G401 (cell line): ENCODE measurements at regions not wholly inside any gene's neighbourhood (a gene's known extent, or its start where the extent isn't known, plus 50 kb on each side); places are given as distances from the start of the nearest gene placed in this dataset.

Experiments used
- DNase-seq: peaks from one replicate; pipeline ENCODE4 v3.0.0-alpha.2; 2015; ENCODE audit warnings: low spot score
- in situ Hi-C: cut with HindIII; loops from 2 replicates; pipeline ENCODE4 v1.10.0; 2016; ENCODE audit warnings: low sequenced_read_pairs, mixed read lengths

DNA sequence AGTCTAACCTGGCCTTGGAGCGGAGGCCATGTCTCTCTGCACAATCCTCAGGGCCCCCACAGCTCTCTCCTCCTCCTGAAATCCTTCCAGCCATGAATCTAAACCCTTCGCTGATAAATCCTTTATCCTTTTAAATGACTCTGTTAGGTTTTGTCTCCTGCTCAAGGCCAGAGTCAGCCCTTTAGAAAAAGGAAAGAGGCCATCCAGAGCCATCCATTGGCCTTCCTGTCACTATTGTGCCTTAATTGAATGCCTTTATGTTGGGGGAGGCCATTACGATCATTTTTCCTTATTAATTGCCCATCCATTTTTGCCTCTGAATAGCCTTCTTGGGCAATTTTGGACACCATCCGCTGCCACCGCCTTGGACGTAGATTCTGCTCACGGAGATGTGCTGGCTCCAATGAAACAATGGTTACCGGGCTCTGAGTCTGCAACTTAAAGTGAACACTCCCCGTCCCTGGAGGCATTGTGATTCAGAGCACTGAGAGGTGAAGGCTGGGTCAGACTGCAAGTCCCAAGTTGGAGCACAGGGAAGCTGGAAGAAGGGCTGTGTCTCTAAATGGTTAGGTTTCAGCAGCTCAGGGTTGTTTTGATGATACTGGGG lies 213.0 kb upstream of the E2F8 start:
- no peak for DNase-seq
- in situ Hi-C loops = no loop called here

DNA sequence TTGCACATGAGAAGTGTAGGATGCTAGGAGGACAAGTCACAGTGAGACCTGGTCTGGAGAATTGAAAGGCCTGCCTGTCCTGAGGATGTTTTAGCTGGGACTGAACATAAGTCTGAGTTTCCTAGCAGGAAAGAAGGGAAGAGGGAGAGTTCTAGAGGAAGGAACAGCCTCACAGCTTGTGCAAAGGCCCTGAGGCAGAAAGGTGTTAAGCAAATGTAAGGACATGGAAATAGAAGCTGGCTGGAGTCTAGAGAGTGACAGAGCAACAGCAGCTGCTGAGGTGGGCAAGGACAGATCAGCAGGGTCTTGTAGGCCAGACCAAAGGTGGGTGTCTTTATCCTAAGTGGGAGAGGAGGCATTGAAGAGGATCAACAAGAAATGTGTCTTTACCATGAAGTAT lies 210.9 kb upstream of the E2F8 start:
- in situ Hi-C loops = no loop called here
- DNase-seq = no peak

DNA sequence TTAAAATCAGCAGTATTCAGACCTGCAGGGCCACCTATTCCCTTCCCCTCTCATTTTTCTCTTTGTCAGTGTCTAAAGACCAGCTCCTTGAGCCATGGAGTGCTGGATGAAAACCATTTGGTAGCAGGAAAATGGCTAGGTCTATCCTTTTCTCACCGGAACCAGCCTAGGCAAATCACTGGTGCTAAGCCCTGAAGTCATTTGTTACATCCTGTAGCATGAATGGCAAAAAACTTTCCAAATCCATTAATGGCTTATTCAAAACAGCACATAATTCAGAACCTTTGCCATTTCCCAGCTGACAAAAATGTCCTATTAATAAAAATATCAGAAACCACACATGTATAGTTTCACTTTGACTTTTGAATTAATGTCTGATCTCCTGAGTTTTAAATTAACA lies 209.5 kb upstream of the E2F8 start:
- DNase-seq = no peak
- in situ Hi-C loops = no loop called here

DNA sequence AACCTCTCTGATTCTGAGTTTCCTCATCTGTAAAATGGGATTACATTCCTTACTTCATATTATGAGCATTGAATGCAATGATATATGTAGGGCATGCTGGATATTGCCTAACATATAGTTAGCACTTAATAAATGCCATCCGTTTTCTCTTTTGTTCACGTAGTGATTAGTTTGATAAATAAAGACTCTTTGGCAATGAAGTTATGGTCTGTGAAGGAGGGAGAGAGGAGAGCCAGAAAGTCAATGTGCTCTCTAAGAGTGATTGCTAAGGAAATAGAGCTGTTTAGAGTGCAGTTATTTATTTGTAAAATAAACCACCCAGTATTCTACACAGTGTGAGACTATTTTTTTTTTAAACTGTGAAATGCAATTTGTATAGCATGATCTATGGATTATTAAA lies 207.9 kb upstream of the E2F8 start:
- no peak for DNase-seq
- in situ Hi-C loops = no loop called here

DNA sequence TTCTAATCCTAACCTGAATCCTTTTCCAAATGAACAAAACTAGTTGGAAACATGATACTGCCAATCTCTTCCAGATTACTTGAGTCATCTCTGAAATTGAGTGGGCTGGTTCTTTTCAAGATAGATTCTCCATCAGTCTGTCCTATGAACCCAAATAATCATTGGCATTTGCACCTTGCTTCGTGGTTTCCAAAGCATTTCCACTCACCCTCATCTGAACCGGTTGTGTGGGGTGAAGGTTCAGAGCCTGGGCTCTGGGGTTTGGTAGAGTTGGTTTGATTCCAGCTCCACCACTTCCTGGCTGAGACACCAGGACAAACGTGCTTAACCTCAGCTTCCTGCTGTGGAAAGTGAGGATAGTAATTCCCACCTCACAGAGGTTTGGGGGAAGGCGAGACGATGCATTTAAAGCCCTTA lies 206.4 kb upstream of the E2F8 start:
- no peak for DNase-seq
- in situ Hi-C loops = no loop called here

DNA sequence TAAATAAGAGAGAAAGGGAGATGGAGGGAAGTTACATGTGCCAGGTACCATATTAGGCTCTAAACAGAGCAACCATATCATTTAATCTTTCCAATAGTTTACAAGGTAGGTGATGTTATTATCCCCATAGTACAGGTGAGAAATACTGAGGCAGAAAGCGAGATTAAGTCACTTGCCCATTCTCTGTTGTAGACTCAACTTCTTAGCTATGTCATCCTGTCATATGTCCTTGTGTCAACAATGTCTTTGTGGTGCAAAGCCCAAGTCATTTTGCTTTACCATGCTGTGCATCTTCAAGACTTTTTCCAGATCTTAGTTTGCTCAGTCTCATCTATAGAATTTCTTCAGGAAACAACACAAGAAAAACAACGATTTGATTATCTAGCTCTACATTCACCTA lies 205.0 kb upstream of the E2F8 start:
- in situ Hi-C loops = no loop called here
- no peak for DNase-seq

DNA sequence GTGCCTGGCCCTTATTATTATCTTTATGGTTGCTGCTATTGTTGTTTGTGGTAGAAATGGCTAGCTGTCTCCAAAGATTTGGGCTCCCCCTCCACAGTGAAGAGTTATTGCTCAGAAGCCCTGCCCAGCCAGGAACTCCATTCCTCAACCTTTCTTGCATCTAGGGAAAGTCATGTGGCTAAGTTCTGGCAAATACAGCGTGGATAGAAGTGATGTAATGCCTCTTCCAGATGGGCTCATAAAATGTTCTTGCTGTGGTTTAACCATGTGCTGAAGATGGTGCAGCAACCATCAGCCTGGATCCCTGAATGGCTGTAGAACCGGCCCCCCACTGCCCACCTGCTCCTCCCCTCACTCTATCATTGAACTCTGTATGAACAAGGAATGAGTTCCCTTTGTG lies 203.5 kb upstream of the E2F8 start:
- DNase-seq = no peak
- in situ Hi-C loops = no loop called here

DNA sequence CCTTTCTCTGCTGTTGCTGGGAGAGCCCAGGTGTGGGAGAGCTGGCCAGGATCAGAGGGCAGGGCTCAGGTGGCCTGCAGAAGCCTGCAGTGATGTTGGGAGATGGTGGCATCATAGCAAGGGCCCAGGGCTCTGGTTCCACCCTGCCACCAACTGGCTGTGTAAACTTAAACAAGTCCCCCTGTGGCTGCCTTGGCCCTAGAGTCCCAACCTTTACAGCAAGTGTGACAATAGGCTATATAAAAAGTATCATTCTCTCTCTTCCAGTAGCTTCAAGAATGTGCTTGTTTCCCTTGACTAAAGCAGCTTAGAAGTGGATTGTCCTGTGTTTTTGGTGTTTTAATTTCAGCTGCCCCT lies 201.8 kb upstream of the E2F8 start:
- in situ Hi-C loops = no loop called here
- DNase-seq = no peak

DNA sequence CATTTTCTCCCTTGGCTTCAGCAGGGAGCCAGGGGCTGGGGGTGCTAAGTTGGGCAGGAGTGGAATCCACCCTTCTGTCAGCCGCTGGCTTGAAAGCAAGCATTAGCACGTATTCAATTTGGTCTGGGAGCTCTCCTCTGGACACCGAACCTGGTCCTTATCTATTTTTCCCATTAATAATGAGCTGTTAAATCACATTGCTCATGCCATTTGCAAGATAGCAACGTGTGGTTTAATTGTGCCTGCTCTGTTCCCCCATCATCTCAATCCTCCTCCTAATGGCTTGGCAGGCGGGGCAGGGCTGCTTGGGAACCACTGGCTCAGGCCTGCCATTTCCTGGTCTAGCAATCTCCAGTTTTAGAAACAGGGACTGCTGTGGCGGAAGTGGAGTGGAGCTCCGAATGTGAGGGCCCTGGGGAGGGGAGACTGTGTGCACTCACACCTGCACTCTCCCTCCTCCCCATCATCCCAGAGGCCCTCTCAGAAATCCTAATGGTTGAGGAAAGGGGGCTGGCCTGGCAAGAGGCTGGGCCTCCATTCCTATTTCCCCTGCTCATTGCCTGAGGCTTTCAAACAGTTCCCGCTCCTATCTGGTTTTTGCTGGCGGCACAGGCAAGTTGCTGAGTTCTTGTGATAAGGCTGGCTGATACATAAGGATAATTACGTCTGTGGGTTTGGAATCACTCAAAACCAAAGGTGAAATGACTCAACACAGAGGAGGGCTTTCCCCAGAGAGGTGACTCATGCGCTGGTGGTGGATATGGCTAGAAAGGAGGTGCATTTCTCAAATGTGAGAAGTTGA lies 201.2 kb upstream of the E2F8 start:
- in situ Hi-C loops = no loop called here
- DNase-seq = no peak

DNA sequence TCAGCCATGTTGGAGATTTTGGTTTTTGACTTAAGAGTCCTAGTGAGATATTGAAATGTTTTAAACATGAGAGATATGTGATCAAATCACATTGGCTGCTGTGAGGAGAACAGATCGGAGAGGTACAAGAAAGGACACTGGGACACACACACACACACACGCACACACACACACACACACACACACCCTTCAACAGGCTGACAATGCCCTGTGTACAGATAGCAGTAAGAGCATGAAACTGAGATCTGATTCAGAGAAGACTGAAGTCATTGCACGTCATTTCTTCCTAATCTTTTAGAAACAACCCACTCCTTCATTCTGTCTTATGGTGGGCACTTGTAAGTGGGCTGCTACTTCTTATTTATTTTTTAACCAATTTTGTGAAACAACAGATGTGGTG lies 200.5 kb upstream of the E2F8 start:
- DNase-seq = no peak
- in situ Hi-C loops = no loop called here

DNA sequence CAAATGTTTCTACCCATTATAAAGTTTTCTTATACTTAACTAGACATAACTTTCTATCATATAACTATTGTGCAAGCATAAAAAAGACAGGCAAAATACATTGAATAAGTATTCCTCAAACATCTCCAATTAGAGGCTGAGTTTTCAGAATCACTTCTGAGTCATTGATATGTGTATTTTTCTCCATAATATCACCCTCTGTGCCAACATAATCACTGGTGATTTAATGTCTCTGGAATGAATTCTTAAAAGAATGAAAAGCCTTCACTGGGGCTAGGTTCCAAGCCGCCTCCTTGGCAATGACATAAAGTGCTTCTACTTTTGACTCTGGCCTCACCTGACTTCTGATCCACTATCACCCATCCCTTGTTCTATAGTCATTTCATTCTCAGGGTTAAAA lies 197.0 kb upstream of the E2F8 start:
- in situ Hi-C loops = no loop called here
- DNase-seq = no peak

DNA sequence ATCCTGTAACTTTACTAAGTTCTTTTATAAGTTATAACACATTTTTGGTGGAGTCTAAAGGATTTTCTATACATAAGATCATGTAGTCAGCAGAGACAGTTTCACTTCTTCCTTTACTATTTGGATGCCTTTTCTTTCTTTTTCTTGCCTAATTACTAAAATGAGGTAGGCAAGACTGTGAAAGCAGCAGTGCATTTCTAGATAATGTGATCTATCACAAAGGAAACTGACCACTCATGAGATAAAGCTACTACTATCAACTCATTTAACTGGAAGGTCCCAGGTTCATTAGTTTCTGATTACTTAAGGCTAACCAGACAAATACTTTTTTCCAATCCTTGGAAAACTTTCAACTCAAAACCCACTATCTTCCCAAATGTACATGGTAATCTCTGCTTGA lies 196.2 kb upstream of the E2F8 start:
- in situ Hi-C loops = no loop called here
- DNase-seq = no peak

DNA sequence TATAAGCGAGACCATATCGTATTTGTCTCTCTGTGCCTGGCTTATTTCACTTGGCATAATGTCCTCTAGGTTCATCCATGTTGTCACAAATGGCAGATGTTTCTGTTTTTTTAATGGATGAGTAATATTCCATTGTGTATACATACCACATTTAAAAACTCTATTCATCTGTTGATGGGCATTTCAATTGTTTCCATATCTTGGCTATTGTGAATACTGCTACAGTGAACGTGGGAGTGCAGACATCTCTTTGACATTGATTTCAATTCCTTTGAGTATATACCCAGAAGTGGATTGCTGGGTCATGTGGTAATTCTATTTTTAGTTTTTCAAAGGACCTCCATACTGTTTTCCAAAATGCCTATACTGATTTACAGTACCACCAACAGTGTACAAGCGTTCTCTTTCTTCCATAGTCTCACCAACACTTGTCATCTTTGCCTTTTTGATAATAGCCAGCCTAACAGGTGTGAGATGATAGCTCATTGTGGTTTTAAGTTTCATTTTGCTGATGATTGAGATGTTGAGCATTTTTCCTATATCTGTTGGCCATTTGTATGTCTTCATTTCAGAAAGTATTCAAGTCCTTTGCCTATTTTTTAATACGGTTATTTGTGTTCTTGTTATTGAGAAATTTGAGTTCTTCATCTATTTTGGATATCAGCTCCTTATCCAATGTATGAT lies 194.7 kb upstream of the E2F8 start:
- no peak for DNase-seq
- in situ Hi-C loops = no loop called here

DNA sequence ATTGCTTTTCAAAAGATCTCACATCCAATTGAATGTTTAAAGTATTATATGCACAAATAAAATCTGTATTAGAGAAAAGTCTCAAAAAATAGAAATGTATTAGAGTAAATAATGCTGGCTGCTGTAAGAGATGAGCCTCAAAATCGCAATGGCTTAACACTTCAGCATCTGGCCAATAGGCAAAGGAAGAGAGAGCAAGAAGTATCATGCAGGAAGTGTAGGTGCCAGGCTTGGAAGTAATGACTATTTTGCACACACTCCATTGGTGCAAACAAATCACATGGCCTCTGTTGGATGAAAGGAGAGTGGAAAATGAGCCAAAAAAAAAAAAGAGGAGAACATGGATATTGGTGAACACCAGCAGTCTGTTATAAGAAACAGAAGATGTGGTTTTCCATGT lies 193.0 kb upstream of the E2F8 start:
- no peak for DNase-seq
- in situ Hi-C loops = no loop called here

DNA sequence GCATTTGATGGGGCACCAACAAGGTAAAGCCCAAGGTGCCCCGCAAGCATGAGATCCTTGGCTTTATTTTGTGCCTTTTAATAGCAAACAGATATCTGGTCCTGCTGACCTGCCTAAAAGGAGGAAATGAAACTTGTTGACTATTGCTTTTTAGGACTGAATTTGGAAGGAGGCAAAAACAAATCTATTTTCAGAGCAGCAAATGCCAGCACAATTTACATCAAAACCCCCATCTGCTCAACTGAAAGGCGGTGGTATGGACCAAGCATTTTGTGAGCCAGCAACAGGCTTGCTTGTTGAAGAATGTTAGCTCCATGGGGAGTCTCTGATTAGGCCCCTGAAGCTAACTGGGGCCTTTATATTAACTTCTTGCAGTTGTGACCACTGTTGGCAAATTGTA lies 192.6 kb upstream of the E2F8 start:
- in situ Hi-C loops = no loop called here
- no peak for DNase-seq

DNA sequence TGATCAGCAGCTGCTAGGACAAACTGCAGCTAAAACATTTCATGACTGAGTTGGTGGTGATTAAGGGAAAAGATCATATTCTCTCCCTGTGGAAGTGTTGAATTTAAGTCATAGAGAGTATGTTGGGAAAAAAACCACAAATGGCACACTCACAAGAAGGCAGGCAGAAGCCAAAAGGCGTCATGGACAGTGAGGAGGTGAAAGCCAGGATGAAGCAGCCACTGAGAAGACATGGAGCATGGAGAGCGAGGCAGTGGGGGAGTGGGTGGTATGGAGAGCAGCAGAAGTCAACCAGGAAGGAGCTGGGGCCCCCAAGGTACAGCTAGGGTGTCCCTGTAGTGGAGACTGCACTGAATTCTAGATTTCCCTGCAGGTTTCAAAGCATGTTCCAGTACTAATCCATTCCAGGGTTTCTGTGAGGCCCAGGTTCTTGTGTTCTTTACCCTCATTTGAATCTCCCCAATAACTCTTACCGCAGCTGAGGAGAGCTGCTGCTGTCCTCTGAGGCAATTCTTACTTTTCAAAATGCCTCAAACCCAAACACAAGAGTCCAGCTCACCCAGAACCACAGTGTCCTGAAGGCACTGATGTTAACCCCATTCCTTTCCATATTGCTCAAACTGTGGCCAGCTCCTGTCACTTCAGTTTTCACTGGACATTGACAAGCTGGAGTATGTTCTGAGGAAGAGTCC lies 191.8 kb upstream of the E2F8 start:
- DNase-seq = no peak

DNA sequence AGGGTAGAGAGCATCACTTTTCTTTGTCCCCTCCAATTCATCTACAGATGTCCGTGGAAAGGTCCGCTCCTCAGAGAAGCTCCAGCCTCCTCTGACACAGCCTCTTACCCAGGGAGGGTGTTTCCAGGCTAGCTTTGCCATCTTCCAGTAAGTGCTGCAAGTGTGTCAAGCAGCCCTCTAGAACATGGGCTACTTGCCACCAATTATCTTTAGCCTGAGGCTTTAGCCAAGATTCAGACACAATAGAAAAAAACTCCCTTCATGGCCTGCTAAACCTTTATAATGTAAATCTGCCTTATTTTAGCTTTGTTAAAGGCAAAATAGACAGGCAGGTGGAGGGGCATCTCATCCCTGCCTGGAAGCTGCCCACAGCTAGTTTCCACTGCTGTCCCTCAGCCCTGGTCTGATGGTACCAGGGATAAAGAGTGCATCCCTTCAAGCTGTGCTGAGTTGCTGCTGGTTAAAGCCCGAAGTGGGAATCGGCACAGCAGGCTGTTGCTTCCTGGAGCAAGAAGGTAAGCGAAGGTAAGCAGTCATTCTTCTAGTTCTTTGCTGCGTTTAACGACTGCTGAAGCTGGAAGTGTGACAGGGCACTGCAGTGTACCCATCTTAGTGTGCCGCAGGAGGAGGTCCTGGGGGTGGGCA lies 190.1 kb upstream of the E2F8 start:
- in situ Hi-C loops = no loop called here
- no peak for DNase-seq

More for the DNA sequence above, 191.8 kb upstream of the E2F8 start:
- in situ Hi-C loops = no loop called here

DNA sequence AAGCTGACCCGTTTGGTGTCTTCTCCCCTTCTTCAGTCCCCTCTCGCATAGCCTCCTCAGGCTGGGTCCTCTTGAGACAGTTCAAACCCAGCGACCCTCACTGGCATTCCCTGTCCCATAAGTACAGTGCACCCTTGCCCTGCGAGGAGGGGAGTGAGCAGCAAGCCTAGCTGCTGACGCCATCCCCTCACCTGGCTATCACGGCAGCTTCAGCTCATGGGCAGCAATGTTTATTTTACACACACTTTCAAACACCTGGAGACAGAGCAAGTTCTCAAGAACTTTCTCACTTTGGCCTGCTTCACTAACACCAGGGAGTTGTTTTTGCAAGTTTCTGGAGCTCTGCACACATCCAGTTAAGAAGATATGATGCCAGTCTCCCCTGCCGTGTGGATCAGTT lies 189.6 kb upstream of the E2F8 start:
- in situ Hi-C loops = no loop called here

DNA sequence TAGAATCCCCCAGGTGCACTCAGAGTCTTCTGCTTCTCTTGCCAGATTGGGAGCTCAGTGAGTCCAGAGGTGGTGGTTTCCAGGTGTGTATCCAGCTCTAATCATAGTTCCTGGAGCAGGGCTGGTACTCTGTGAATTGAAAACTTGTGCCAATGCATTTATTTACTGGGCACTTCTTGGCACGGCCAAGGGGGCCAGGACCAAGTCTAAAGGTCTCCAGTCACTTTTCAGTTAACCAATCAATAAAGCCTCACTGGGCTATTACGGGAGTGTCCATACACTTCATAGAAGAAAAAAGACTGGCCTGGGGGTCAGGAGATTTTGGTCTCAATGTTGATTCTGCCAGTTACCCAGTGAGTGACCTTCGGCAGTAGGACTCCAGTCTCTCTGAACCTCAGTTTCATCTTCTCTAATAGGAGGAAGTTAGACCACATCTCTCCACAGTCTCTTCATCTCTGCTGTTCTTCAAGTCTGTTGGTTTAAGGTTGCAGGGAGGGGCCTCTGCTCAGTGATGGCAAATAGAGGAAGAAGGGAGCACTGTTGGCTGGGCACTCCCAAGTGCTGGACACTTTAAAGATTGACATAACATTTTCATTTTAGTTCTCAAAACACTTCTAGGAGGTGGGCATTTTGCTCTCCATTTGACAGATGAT lies 188.5 kb upstream of the E2F8 start:
- DNase-seq = no peak
- in situ Hi-C loops = no loop called here

More for the DNA sequence above, 189.6 kb upstream of the E2F8 start:
- DNase-seq = no peak
